ENCODE measurements at regions not wholly inside any gene's neighbourhood (a gene's known extent, or its start where the extent isn't known, plus 50 kb on each side); places are given as distances from the start of the nearest gene placed in this dataset.

DNA sequence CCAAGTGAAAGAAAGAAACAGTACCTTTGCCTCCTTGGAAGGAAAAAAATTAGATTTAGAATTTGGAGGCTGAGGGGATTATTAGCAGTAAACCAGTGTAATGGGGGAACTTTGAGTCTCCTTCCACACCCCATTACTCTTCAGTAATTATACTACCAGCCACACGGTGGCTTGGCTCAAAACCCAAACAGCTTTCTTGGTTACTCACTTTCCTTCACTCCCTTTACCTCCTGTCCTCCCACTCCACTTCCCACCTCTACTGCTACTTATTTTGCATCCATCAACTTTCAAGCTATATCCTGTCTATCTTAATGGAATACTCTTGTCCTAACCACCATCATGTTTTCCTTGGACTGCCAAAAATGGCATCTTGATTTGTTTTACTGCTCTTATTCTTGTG, 310.6 kb upstream of the AADAT start:
- DNase-seq (ENCODE audit: low read depth) = no peak
- TF ChIP-seq, protein P1, sequence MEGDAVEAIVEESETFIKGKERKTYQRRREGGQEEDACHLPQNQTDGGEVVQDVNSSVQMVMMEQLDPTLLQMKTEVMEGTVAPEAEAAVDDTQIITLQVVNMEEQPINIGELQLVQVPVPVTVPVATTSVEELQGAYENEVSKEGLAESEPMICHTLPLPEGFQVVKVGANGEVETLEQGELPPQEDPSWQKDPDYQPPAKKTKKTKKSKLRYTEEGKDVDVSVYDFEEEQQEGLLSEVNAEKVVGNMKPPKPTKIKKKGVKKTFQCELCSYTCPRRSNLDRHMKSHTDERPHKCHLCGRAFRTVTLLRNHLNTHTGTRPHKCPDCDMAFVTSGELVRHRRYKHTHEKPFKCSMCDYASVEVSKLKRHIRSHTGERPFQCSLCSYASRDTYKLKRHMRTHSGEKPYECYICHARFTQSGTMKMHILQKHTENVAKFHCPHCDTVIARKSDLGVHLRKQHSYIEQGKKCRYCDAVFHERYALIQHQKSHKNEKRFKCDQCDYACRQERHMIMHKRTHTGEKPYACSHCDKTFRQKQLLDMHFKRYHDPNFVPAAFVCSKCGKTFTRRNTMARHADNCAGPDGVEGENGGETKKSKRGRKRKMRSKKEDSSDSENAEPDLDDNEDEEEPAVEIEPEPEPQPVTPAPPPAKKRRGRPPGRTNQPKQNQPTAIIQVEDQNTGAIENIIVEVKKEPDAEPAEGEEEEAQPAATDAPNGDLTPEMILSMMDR (IDR thresholded peaks at IDR 0.05; ENCODE audit: insufficient read depth, low read length) = no peak
- H3K4me3 ChIP-seq (ENCODE audit: low read depth, low read length) = no peak overlapping the region

DNA sequence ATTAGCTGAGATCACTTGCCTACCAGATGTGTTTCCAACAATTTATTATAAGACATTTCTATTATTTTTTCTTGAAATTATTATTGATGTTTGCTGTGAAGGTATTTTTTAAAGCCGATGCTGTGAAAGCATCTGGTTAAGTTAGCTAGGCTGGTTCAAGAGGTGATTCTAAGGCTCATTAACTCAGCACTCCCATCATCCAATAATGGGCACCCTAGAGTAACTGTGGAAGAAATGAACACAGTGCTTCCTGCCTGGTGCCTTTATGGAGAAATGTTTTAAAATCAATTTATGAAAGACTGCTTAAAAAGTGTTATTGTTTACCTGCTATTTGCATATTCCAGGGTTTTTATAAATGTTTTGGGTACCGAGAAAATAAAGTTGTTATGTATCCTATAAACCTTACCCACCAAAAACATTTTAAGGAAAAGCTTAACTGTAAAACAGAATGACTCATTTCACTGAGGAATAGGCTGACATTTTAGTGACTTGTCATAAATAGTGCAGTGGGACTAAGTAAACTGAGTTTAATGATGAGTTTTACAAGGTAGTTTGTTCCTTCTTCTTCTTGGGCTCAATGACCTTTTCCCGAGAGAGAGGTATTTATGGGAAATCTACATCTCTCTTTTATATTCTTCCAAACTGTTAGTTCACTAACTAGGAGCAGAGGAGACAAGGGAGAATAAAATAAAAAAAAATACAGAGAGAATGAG, 310.0 kb upstream of the AADAT start:
- no peak for DNase-seq (ENCODE audit: low read depth)
- TF ChIP-seq, protein P1 (IDR thresholded peaks at IDR 0.05; ENCODE audit: insufficient read depth, low read length) = no peak
- H3K4me3 ChIP-seq (ENCODE audit: low read depth, low read length) = no peak overlapping the region

DNA sequence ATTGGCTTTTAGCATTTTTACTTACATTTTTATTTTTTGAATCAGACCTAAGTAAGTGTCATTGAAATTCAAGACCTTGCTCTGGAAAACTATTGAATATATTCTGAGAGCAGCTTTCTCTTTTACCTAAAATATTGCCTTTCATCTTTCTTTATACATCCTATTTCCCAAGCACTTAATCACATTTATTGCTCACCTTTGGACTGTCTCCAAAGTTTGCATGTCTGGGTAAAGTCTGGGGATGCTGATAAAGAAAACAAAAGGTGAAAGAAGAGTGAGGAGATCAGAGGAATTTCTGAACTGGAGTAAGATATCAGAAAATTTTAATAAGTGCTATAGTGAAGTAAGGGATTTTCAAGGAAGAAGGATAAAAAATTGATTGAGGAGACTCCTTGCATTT, 308.5 kb upstream of the AADAT start:
- DNase-seq (ENCODE audit: low read depth) = no peak
- TF ChIP-seq, protein P1 (IDR thresholded peaks at IDR 0.05; ENCODE audit: insufficient read depth, low read length) = no peak
- H3K4me3 ChIP-seq (ENCODE audit: low read depth, low read length) = no peak overlapping the region

DNA sequence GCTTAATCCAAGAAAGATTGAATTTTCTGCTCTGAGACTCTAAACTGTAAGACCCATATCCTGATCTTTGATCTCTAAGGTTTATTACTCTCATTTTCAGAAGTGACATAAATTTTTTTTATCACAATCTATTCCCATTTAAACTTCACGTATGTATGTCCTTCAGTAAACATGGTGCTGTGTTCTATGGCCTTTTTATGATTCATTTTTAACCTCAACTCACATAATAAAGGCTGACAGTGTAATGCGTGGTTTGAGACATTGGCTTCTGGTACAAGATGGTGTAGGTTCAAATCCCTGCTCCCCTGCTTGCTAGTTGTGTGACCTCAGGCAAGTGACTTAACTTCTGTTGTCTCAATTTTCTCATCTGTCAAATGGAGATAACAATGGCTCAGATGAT, 306.0 kb upstream of the AADAT start:
- DNase-seq (ENCODE audit: low read depth) = no peak
- TF ChIP-seq, protein P1 (IDR thresholded peaks at IDR 0.05; ENCODE audit: insufficient read depth, low read length) = no peak
- H3K4me3 ChIP-seq (ENCODE audit: low read depth, low read length) = no peak overlapping the region

DNA sequence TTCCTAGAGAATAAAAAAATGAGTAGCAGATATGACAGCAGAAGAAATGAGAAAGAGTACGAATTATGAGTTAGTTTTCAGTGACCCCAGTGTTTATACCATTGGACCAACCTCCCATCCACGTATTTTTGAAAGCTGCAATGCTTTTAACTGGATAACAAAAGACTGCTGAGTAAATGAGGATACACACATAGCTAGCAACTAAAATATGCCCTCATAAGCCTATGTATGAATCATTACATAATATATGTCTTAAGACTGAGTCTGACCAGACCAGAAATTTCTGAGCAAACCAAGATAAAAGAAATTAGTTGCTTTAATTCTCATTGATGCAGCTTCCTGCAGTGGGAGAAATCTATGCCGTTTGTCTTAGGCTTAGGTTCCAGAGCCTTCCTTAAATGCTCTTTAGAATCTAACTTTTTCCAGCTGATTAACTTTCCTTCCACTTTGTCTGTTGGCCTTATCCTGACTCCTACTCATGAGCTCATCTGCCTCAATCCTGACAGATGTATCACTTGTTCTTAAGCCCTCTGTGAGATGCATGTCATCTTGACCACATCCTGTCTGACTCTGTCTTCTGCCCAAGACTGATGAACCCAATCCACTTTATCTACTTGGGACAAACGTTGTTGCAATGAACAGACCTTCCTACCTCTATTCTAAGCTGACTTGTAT, 301.4 kb upstream of the AADAT start:
- no peak overlapping the region for H3K4me3 ChIP-seq (ENCODE audit: low read depth, low read length)
- TF ChIP-seq, protein P1 (IDR thresholded peaks at IDR 0.05; ENCODE audit: insufficient read depth, low read length) = no peak
- DNase-seq (ENCODE audit: low read depth) = no peak

DNA sequence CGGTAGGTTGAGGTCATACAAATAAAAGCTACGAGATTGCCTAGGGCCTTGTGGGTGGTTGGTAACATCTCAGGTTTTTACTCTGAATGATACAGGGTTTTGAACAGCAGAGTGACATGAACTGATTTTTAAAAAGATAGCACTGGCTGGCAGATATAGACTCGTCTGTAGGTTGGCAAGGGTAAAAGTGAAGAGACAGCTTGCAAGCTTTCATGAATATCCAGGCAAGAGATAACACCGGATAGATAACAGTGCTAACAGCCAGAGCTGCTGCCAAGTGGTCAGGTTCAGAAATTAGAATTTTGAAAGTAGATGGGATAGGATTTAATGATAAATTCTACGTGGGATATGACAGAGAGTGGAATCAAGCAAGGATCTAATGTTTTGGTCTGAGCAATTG, 299.7 kb upstream of the AADAT start:
- DNase-seq (ENCODE audit: low read depth) = no peak
- no peak overlapping the region for H3K4me3 ChIP-seq (ENCODE audit: low read depth, low read length)
- TF ChIP-seq, protein P1 (IDR thresholded peaks at IDR 0.05; ENCODE audit: insufficient read depth, low read length) = no peak
